ENCODE measurements at regions not wholly inside any gene's neighbourhood (a gene's known extent, or its start where the extent isn't known, plus 50 kb on each side); places are given as distances from the start of the nearest gene placed in this dataset.

GRCh38 chr9:13770956-13771355, 491.5 kb upstream of the MPDZ start:
- TF ChIP-seq CTCF (IDR thresholded peaks at IDR 0.05) (no peak), ZFX (IDR thresholded peaks at IDR 0.05; ENCODE audit: borderline replicate concordance) (no peak)
